NCI-H1417 (cell line): ENCODE measurements at regions not wholly inside any gene's neighbourhood (a gene's known extent, or its start where the extent isn't known, plus 50 kb on each side); places are given as distances from the start of the nearest gene placed in this dataset.
A peak's percentile ranks its signal among the peaks of the same experiment; 100 is the strongest.
"Not testable (repeated sequence)": the region's sequence is repeated elsewhere in the genome, so short reads cannot be mapped to it uniquely, and the experiment has no call there.

ENCODE experiments used
- DNase-seq, 3 experiments: peaks; one replicate each; lab custom pipeline; 2025; lab: John Stamatoyannopoulos, UW

GRCh38 chr13:88707646-88708045 is 1036.5 kb downstream of the SLITRK5 start:
- no peak for DNase-seq

- DNase-seq: no peak
Observed at GRCh38 chr13:88717946-88718345, 1046.8 kb downstream of the SLITRK5 start.

GRCh38 chr13:88718781-88719180 is 1047.6 kb downstream of the SLITRK5 start:
- no peak for DNase-seq

GRCh38 chr13:88726075-88726474 is 1054.9 kb downstream of the SLITRK5 start:
- no peak for DNase-seq

- not testable (repeated sequence) for DNase-seq
Observed at GRCh38 chr13:88727236-88727635, 1056.1 kb downstream of the SLITRK5 start.

- no peak for DNase-seq
Observed at GRCh38 chr13:88729605-88730004, 1058.4 kb downstream of the SLITRK5 start.

GRCh38 chr13:88736026-88736425 is 1064.9 kb downstream of the SLITRK5 start:
- no peak for DNase-seq

GRCh38 chr13:88739195-88739594 is 1068.0 kb downstream of the SLITRK5 start:
- no peak for DNase-seq

- no peak for DNase-seq
Observed at GRCh38 chr13:88744289-88744688, 1073.1 kb downstream of the SLITRK5 start.

- no peak for DNase-seq
Observed at GRCh38 chr13:88745011-88745410, 1073.8 kb downstream of the SLITRK5 start.

- peak; percentile 43 to 91 (median 66) for DNase-seq
Observed at GRCh38 chr13:88752041-88752440, 1080.9 kb downstream of the SLITRK5 start.

GRCh38 chr13:88754141-88754540 is 1083.0 kb downstream of the SLITRK5 start:
- DNase-seq: no peak

- no peak for DNase-seq
Observed at GRCh38 chr13:88761145-88761544, 1090.0 kb downstream of the SLITRK5 start.

- DNase-seq: no peak
Observed at GRCh38 chr13:88764103-88764502, 1092.9 kb downstream of the SLITRK5 start.

GRCh38 chr13:88800505-88800904 is 1129.3 kb downstream of the SLITRK5 start:
- DNase-seq: no peak

GRCh38 chr13:88801361-88801760 is 1130.2 kb downstream of the SLITRK5 start:
- no peak for DNase-seq

- DNase-seq: no peak
Observed at GRCh38 chr13:88802886-88803285, 1131.7 kb downstream of the SLITRK5 start.

GRCh38 chr13:88806438-88806837 is 1135.3 kb downstream of the SLITRK5 start:
- DNase-seq: no peak

- DNase-seq: no peak
Observed at GRCh38 chr13:88817560-88817959, 1146.4 kb downstream of the SLITRK5 start.

GRCh38 chr13:88823114-88823513 is 1151.9 kb downstream of the SLITRK5 start:
- no peak for DNase-seq

GRCh38 chr13:88824218-88824617 is 1153.0 kb downstream of the SLITRK5 start:
- DNase-seq: no peak

- no peak for DNase-seq
Observed at GRCh38 chr13:88840085-88840484, 1168.9 kb downstream of the SLITRK5 start.

- DNase-seq: not testable (repeated sequence)
Observed at GRCh38 chr13:88852293-88852692, 1181.1 kb downstream of the SLITRK5 start.

GRCh38 chr13:88857256-88857655 is 1186.1 kb downstream of the SLITRK5 start:
- DNase-seq: peak; percentile 9 to 77 (median 75)

- peak; percentile 68 to 96 (median 83) for DNase-seq
Observed at GRCh38 chr13:88862095-88862620, 1191.0 kb downstream of the SLITRK5 start.
